ENCODE measurements at regions not wholly inside any gene's neighbourhood (a gene's known extent, or its start where the extent isn't known, plus 50 kb on each side); places are given as distances from the start of the nearest gene placed in this dataset.

DNA sequence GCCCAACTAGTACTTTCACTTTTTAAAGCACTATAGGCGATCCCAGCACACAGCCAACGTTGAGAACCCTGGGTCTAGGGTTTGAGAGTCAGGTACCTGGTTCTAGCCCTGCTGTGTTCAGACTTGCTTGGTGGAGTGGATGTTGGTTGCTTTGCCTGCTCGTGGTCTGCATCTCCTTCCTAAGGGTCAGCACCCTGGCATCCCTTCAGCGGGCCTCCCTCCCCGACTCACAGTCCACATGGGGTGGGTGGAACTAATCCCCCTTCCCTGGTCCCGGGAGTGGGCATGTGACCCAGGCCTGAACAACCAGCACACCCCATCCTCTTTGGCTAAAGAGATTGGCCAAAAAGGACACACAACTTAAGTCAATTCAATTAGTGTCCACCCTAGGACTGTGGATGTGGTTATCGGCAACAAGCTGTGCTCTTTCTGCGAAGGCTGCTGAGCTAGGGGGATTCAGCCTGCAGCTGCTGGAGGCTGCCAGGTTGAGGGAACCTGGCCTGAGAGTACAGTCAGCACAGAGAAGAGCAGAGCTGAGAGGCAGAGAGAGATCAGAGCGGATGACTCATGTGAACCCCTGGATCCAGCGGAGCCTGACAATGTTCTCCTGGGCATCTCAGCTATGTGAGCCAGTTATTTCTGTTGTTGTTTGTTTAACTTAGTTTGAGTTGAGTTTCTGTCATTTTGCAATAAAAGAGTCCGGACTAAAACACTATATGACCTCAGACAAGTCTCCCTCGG lies 138.9 kb downstream of the ACTL8 start:
- H3K9me3 ChIP-seq (ENCODE audit: insufficient read depth, low read depth, low read length) = peaks cover 7% of the 10 kb centered on the region
- H4K8ac ChIP-seq (ENCODE audit: low read depth, low read length) = no peak overlapping the region
- no peak overlapping the region for H2BK120ac ChIP-seq (ENCODE audit: insufficient read depth, low read length, poor library complexity)
- H2AK5ac ChIP-seq (ENCODE audit: low read length) = no peak overlapping the region
- H3K23ac ChIP-seq (ENCODE audit: low read length) = no peak overlapping the region
- no peak overlapping the region for H3K4me2 ChIP-seq (ENCODE audit: low read length)
- no peak overlapping the region for H3K14ac ChIP-seq (ENCODE audit: low read length)
- H2AFZ ChIP-seq (ENCODE audit: insufficient read depth, low read length, poor library complexity) = no peak overlapping the region
- no peak overlapping the region for H4K12ac ChIP-seq (ENCODE audit: low read depth, low read length)
- no peak overlapping the region for H3K4ac ChIP-seq (ENCODE audit: low read depth, low read length)
- no peak overlapping the region for H3K18ac ChIP-seq (ENCODE audit: low read length)
- H3K27me3 ChIP-seq (ENCODE audit: insufficient read depth, low read length) = no peaks in the 10 kb centered on the region
- no peak overlapping the region for H4K91ac ChIP-seq (ENCODE audit: low read depth, low read length)
- H3K79me1 ChIP-seq (ENCODE audit: low read length) = no peaks in the 10 kb centered on the region
- H2BK12ac ChIP-seq (ENCODE audit: low read length) = no peak overlapping the region
- no CpG with 5 or more reads among the region's 12 CpGs for WGBS (ENCODE audit: extremely low coverage, insufficient coverage, insufficient read length)
- H3K27ac ChIP-seq (ENCODE audit: low read depth, low read length) = no peak overlapping the region
- H3K4me1 ChIP-seq (ENCODE audit: control insufficient read depth in 1 of 2, insufficient read depth in 2 of 2, low read length in 2 of 2) = no peaks in the 10 kb centered on the region
- H3K4me3 ChIP-seq (ENCODE audit: low read depth, low read length) = no peak overlapping the region
- H2BK5ac ChIP-seq (ENCODE audit: low read depth, low read length, poor library complexity) = no peak overlapping the region
- DNase-seq = no peak
- no peaks in the 10 kb centered on the region for H3K36me3 ChIP-seq (ENCODE audit: control insufficient read depth in 1 of 2, insufficient read depth in 2 of 2, low read length in 2 of 2)
- H3K79me2 ChIP-seq (ENCODE audit: control insufficient read depth, insufficient read depth, low read length, poor library complexity) = no peaks in the 10 kb centered on the region
- H3K9ac ChIP-seq (ENCODE audit: low read length) = no peak overlapping the region

DNA sequence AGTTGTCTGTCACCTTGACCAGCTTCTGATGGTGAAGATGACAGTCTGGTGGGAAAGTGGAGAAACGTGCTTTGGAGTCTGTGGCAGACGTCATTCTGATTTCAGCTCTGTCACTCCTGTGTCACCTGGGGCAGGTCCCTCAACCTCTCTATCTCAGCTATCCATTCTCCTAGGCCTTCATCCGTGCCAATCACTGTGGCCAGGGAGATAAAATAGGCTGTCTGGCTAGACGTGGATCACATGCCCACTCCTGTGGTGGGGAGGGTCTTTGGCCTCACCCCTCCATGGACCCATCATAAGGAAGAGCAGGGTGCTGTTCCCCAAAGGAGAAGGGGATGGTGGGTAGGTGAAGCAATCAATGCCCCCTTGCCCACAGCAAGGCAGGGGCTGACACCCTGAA lies 140.3 kb downstream of the ACTL8 start:
- H3K9ac ChIP-seq (ENCODE audit: low read length) = peak overlapping the region; percentile 46
- no peak overlapping the region for H3K23ac ChIP-seq (ENCODE audit: low read length)
- H2BK5ac ChIP-seq (ENCODE audit: low read depth, low read length, poor library complexity) = no peak overlapping the region
- no peaks in the 10 kb centered on the region for H3K36me3 ChIP-seq (ENCODE audit: control insufficient read depth in 1 of 2, insufficient read depth in 2 of 2, low read length in 2 of 2)
- H3K4me1 ChIP-seq (ENCODE audit: control insufficient read depth in 1 of 2, insufficient read depth in 2 of 2, low read length in 2 of 2) = no peaks in the 10 kb centered on the region
- H2AFZ ChIP-seq (ENCODE audit: insufficient read depth, low read length, poor library complexity) = no peak overlapping the region
- no peak overlapping the region for H3K18ac ChIP-seq (ENCODE audit: low read length)
- no peaks in the 10 kb centered on the region for H3K27me3 ChIP-seq (ENCODE audit: insufficient read depth, low read length)
- no peak overlapping the region for H4K91ac ChIP-seq (ENCODE audit: low read depth, low read length)
- H2AK5ac ChIP-seq (ENCODE audit: low read length) = no peak overlapping the region
- H3K9me3 ChIP-seq (ENCODE audit: insufficient read depth, low read depth, low read length) = peaks cover 6% of the 10 kb centered on the region
- no peak overlapping the region for H3K4me3 ChIP-seq (ENCODE audit: low read depth, low read length)
- no peak overlapping the region for H3K4ac ChIP-seq (ENCODE audit: low read depth, low read length)
- DNase-seq = no peak
- no peaks in the 10 kb centered on the region for H3K79me2 ChIP-seq (ENCODE audit: control insufficient read depth, insufficient read depth, low read length, poor library complexity)
- no peak overlapping the region for H2BK120ac ChIP-seq (ENCODE audit: insufficient read depth, low read length, poor library complexity)
- H4K8ac ChIP-seq (ENCODE audit: low read depth, low read length) = no peak overlapping the region
- WGBS (ENCODE audit: extremely low coverage, insufficient coverage, insufficient read length) = no CpG with 5 or more reads among the region's 4 CpGs
- H3K27ac ChIP-seq (ENCODE audit: low read depth, low read length) = no peak overlapping the region
- no peak overlapping the region for H3K4me2 ChIP-seq (ENCODE audit: low read length)
- no peak overlapping the region for H2BK12ac ChIP-seq (ENCODE audit: low read length)
- no peaks in the 10 kb centered on the region for H3K79me1 ChIP-seq (ENCODE audit: low read length)
- H4K12ac ChIP-seq (ENCODE audit: low read depth, low read length) = no peak overlapping the region
- no peak overlapping the region for H3K14ac ChIP-seq (ENCODE audit: low read length)

DNA sequence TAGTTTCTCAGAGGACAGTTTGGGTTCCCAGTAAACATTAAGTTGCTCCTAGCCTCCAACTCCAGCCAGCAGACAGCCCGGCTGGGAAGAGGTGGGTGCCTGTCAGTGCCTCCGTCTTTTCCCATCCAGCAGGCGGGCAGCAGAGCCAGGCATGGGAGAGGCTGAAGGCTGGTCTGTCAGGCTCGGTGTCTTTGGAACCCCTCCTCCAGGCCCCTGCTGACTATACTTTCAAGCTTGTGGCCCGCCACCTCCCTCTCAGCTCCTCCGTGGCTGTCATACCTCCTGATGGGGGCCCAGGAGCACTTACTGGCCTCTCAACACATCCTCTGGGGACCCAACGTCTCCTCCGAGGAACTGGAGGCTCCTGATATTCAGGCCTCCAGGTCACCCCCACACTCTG lies 140.9 kb downstream of the ACTL8 start:
- Histone ChIP-seq H4K12ac (ENCODE audit: low read depth, low read length) (no peak overlapping the region), H3K9me3 (ENCODE audit: insufficient read depth, low read depth, low read length) (peaks cover 2% of the 10 kb centered on the region), H3K4ac (ENCODE audit: low read depth, low read length) (no peak overlapping the region), H3K4me3 (ENCODE audit: low read depth, low read length) (no peak overlapping the region), H3K36me3 (ENCODE audit: control insufficient read depth in 1 of 2, insufficient read depth in 2 of 2, low read length in 2 of 2) (no peaks in the 10 kb centered on the region), H3K4me2 (ENCODE audit: low read length) (no peak overlapping the region), H3K18ac (ENCODE audit: low read length) (no peak overlapping the region), H2BK120ac (ENCODE audit: insufficient read depth, low read length, poor library complexity) (no peak overlapping the region), H3K14ac (ENCODE audit: low read length) (no peak overlapping the region), H3K4me1 (ENCODE audit: control insufficient read depth in 1 of 2, insufficient read depth in 2 of 2, low read length in 2 of 2) (no peaks in the 10 kb centered on the region), H2BK12ac (ENCODE audit: low read length) (no peak overlapping the region), H3K27me3 (ENCODE audit: insufficient read depth, low read length) (no peaks in the 10 kb centered on the region), H4K91ac (ENCODE audit: low read depth, low read length) (no peak overlapping the region), H2AFZ (ENCODE audit: insufficient read depth, low read length, poor library complexity) (no peak overlapping the region), H3K9ac (ENCODE audit: low read length) (no peak overlapping the region), H3K27ac (ENCODE audit: low read depth, low read length) (no peak overlapping the region), H3K79me1 (ENCODE audit: low read length) (no peaks in the 10 kb centered on the region), H3K79me2 (ENCODE audit: control insufficient read depth, insufficient read depth, low read length, poor library complexity) (no peaks in the 10 kb centered on the region), H4K8ac (ENCODE audit: low read depth, low read length) (no peak overlapping the region), H2AK5ac (ENCODE audit: low read length) (no peak overlapping the region), H2BK5ac (ENCODE audit: low read depth, low read length, poor library complexity) (no peak overlapping the region), H3K23ac (ENCODE audit: low read length) (no peak overlapping the region)
- no peak for DNase-seq
- no CpG with 5 or more reads among the region's 8 CpGs for WGBS (ENCODE audit: extremely low coverage, insufficient coverage, insufficient read length)

DNA sequence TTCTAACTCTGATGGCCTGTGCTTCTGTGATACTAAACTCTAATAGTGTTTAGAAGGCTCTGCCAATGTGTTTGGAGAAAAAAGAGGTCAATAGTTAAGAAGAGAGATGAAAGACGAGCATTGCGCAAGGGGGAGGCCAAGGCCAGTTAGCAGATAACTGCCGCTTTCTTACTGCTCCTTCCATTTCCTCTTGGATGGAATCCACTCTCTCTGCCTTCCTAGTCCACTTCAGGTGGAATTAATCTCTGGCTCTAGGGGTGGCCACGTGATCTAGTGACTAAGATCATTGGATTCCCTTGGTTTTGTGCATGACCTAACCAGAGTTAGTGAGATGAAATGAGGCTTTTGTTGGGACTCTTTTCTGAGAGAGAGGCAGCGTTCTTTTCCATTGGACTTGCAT lies 148.3 kb downstream of the ACTL8 start:
- H3K27me3 ChIP-seq (ENCODE audit: insufficient read depth, low read length) = no peaks in the 10 kb centered on the region
- H4K91ac ChIP-seq (ENCODE audit: low read depth, low read length) = no peak overlapping the region
- no peak overlapping the region for H2BK120ac ChIP-seq (ENCODE audit: insufficient read depth, low read length, poor library complexity)
- no peak overlapping the region for H3K9ac ChIP-seq (ENCODE audit: low read length)
- H3K36me3 ChIP-seq (ENCODE audit: control insufficient read depth in 1 of 2, insufficient read depth in 2 of 2, low read length in 2 of 2) = no peaks in the 10 kb centered on the region
- H2BK5ac ChIP-seq (ENCODE audit: low read depth, low read length, poor library complexity) = no peak overlapping the region
- no peak overlapping the region for H3K4ac ChIP-seq (ENCODE audit: low read depth, low read length)
- no peak overlapping the region for H2AK5ac ChIP-seq (ENCODE audit: low read length)
- H3K18ac ChIP-seq (ENCODE audit: low read length) = no peak overlapping the region
- H3K14ac ChIP-seq (ENCODE audit: low read length) = no peak overlapping the region
- peaks cover 6% of the 10 kb centered on the region for H3K9me3 ChIP-seq (ENCODE audit: insufficient read depth, low read depth, low read length)
- H4K12ac ChIP-seq (ENCODE audit: low read depth, low read length) = no peak overlapping the region
- WGBS (ENCODE audit: extremely low coverage, insufficient coverage, insufficient read length) = no CpG with 5 or more reads among the region's 5 CpGs
- no peaks in the 10 kb centered on the region for H3K4me1 ChIP-seq (ENCODE audit: control insufficient read depth in 1 of 2, insufficient read depth in 2 of 2, low read length in 2 of 2)
- H2BK12ac ChIP-seq (ENCODE audit: low read length) = no peak overlapping the region
- H3K23ac ChIP-seq (ENCODE audit: low read length) = no peak overlapping the region
- no peak overlapping the region for H2AFZ ChIP-seq (ENCODE audit: insufficient read depth, low read length, poor library complexity)
- no peak overlapping the region for H3K4me3 ChIP-seq (ENCODE audit: low read depth, low read length)
- no peak overlapping the region for H3K27ac ChIP-seq (ENCODE audit: low read depth, low read length)
- H3K79me1 ChIP-seq (ENCODE audit: low read length) = no peaks in the 10 kb centered on the region
- DNase-seq = no peak
- no peak overlapping the region for H4K8ac ChIP-seq (ENCODE audit: low read depth, low read length)
- no peaks in the 10 kb centered on the region for H3K79me2 ChIP-seq (ENCODE audit: control insufficient read depth, insufficient read depth, low read length, poor library complexity)
- H3K4me2 ChIP-seq (ENCODE audit: low read length) = no peak overlapping the region

All from trophoblast cell (in vitro differentiated cells and primary cell).